GM06990 (cell line): ENCODE measurements at regions not wholly inside any gene's neighbourhood (a gene's known extent, or its start where the extent isn't known, plus 50 kb on each side); places are given as distances from the start of the nearest gene placed in this dataset.

Experiments
- DNase-seq: peaks from one replicate; pipeline ENCODE4 v3.0.0-alpha.2; 2011; ENCODE audit not compliant: insufficient read length; ENCODE audit errors: extremely low read depth
- H3K27me3 ChIP-seq: replicated peaks from 2 replicates; pipeline ENCODE4 v1.6.0; 2011; ENCODE audit warnings: low read length; ENCODE audit not compliant: control insufficient read depth, insufficient read depth
- H3K36me3 ChIP-seq: 2 replicates; pipeline ENCODE4 v1.5.1; 2011; ENCODE audit warnings: low read length; ENCODE audit not compliant: control insufficient read depth, insufficient read depth
- H3K4me3 ChIP-seq: replicated peaks from 2 replicates; pipeline ENCODE4 v1.5.1; 2011; ENCODE audit warnings: low read depth, mild to moderate bottlenecking, control low read depth, low read length
- TF ChIP-seq, protein P1 (sequence below): IDR thresholded peaks from 2 replicates; pipeline ENCODE4 v1.5.1; 2011; ENCODE audit warnings: low read length, control low read depth, mild to moderate bottlenecking, inconsistent platforms; ENCODE audit not compliant: insufficient read depth, poor library complexity, severe bottlenecking

DNA sequence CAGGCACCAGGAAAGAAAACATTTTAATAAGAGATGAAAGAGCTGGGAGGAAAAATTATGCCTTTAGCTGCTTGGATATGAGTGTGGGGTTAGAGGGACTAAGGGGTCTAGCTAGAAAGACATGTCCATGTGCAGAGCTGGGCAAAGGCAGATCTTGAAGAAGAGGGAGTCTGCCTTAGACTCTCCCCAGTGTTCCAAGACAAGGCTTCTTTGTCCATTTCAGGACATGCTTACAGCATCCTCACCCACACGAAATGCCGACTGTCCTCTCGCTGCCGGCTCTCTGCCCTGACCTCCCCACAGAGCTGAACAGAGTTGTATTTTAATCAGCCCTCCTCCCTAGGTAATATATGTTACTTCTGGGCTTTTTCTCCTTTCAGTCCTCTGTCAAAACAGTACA lies 100.7 kb upstream of the ATP1B1 start:
- TF ChIP-seq, protein P1, sequence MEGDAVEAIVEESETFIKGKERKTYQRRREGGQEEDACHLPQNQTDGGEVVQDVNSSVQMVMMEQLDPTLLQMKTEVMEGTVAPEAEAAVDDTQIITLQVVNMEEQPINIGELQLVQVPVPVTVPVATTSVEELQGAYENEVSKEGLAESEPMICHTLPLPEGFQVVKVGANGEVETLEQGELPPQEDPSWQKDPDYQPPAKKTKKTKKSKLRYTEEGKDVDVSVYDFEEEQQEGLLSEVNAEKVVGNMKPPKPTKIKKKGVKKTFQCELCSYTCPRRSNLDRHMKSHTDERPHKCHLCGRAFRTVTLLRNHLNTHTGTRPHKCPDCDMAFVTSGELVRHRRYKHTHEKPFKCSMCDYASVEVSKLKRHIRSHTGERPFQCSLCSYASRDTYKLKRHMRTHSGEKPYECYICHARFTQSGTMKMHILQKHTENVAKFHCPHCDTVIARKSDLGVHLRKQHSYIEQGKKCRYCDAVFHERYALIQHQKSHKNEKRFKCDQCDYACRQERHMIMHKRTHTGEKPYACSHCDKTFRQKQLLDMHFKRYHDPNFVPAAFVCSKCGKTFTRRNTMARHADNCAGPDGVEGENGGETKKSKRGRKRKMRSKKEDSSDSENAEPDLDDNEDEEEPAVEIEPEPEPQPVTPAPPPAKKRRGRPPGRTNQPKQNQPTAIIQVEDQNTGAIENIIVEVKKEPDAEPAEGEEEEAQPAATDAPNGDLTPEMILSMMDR: no peak
- H3K36me3 ChIP-seq: no peaks in the 10 kb centered on the region
- no peak for DNase-seq
- H3K4me3 ChIP-seq: no peak overlapping the region
- H3K27me3 ChIP-seq: no peaks in the 10 kb centered on the region

DNA sequence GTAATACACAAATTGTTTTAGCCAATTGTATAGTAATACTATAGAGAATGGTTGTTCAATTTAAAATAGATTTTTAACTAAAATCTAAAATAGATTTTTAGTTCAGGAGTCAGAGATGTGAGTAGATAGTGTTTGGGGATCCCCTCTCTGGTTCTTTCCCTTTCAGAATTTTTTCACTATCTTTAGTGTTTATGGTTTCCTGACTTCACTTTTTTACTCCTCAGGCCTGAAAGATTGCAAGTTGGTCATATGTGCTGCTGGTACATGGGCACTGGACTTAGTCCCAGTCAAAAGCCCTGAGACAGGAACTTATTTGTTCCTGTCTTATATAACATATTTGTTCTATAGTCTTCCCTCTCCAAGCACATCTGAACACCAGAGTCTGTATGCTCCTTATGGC lies 96.8 kb upstream of the ATP1B1 start:
- TF ChIP-seq, protein P1: no peak
- Histone ChIP-seq H3K27me3 (no peaks in the 10 kb centered on the region), H3K4me3 (no peak overlapping the region), H3K36me3 (no peaks in the 10 kb centered on the region)
- DNase-seq: peak; percentile 30

DNA sequence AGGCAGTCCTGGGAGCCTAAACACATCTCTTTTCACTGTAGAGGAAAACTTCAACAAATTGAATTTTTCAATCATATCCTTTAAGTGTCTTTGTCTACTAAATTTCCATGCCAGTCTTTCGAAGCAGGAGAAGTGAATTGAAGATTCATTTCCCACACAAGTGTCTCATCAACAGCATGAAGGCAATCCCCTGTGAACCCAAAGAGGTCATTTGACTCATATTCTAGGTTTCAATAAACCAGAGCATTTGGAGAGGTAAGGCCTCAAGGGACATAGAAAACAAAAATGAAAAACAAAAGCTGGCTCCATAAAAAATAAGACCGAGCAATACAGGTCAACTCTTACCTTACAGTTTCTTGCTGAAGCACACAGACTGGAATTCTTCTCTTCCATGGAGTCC lies 94.1 kb upstream of the ATP1B1 start:
- DNase-seq: peak; percentile 35
- Histone ChIP-seq H3K4me3 (no peak overlapping the region), H3K36me3 (no peaks in the 10 kb centered on the region), H3K27me3 (no peaks in the 10 kb centered on the region)
- TF ChIP-seq, protein P1: no peak

DNA sequence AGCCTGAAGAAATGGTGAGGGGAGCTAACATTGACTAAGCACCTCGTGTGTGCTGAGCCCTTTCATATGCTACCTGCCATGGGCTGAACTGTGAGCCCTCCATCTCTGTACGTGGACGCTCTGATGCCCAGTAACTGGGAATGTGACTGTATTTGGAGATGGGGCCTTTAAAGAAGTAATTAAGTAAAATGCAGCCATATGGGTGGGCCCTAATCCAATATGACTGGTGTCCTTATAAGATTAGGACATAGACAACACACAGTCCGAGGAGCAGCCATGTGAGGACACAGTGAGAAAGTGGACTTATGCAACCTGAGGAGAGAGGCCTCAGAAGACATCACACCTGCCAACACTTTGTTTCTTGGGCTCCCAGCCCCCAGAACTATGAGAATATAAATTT lies 92.7 kb upstream of the ATP1B1 start:
- no peak for DNase-seq
- TF ChIP-seq, protein P1: no peak
- Histone ChIP-seq H3K36me3 (no peaks in the 10 kb centered on the region), H3K4me3 (no peak overlapping the region), H3K27me3 (no peaks in the 10 kb centered on the region)

DNA sequence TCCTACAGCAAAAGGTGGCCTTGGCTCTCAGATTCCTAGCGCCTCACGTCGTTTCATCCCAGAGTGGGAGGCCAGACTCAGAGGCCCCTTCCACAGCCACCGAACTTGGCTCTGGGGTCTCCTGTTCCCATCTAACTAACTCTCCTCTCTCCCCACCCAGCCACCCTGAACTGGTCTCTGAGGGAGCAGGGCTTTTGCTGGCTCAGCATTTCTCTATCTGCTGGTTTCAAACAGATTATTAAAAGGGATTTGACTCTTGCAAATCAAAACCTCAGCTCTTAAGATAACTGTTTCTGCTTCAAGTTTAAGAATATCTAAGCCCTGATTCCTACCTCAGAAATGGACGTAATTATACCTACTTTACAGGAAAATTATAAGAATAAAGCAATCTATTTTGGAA lies 91.0 kb upstream of the ATP1B1 start:
- TF ChIP-seq, protein P1: no peak
- DNase-seq: no peak
- H3K27me3 ChIP-seq: no peaks in the 10 kb centered on the region
- no peak overlapping the region for H3K4me3 ChIP-seq
- no peaks in the 10 kb centered on the region for H3K36me3 ChIP-seq

DNA sequence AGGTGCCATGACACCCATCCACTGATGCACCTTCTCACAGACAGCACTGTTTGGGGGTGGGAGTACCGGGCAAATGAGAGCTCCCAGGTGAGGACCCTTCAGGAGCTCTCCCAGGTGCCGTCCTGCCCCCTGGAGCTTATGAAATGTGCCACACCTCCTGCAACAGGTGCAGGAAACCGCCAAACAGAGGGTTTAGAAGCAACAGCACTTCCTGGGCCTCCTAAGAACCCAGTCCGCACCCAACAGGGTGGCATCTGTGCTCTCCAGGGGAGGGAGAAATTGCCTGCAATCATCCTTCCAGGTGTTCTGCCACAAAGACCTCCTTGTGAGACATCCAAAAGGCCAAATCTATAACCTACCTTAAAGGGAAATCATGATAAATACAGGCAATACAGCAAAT lies 87.7 kb upstream of the ATP1B1 start:
- no peak for DNase-seq
- H3K36me3 ChIP-seq: no peaks in the 10 kb centered on the region
- TF ChIP-seq, protein P1: no peak

More for the DNA sequence above, 87.7 kb upstream of the ATP1B1 start:
- Histone ChIP-seq H3K4me3 (no peak overlapping the region), H3K27me3 (no peaks in the 10 kb centered on the region)
